ENCODE measurements at regions not wholly inside any gene's neighbourhood (a gene's known extent, or its start where the extent isn't known, plus 50 kb on each side); places are given as distances from the start of the nearest gene placed in this dataset.

- DNase-seq (no peak), ATAC-seq (no peak)
These were observed 95.1 kb upstream of the PLET1 start for GRCh38 chr11:112355726-112356125.

DNA sequence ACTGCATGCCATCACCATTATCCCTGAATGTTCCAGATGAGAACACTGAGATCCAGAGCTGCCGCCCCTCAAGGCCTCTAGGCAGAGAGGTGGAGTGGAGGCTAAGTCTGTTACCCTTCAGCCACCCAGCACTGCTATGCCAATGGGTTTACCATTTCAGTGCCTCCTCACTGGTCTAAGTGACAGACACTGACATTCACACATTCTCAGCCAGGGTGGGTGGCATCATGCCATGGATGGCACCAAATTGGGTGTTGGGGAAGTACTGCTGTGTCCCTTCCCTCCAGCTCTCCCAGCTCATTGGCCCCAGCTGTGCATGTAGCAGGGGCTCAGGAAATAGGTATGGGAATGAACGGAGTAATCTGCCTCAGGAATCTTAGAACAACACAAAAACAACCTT is 96.8 kb upstream of the PLET1 start:
- ATAC-seq = no peak
- no peak for DNase-seq

- ATAC-seq (no peak), DNase-seq (no peak)
These were observed 100.7 kb upstream of the PLET1 start for GRCh38 chr11:112361396-112361795.

GRCh38 chr11:112363527-112363926 is 102.9 kb upstream of the PLET1 start:
- ATAC-seq = no peak
- DNase-seq = no peak

GRCh38 chr11:112364962-112365481 is 104.4 kb upstream of the PLET1 start:
- DNase-seq (no peak), ATAC-seq (no peak)

- DNase-seq (no peak), ATAC-seq (no peak)
These were observed 105.4 kb upstream of the PLET1 start for GRCh38 chr11:112366012-112366411.

DNA sequence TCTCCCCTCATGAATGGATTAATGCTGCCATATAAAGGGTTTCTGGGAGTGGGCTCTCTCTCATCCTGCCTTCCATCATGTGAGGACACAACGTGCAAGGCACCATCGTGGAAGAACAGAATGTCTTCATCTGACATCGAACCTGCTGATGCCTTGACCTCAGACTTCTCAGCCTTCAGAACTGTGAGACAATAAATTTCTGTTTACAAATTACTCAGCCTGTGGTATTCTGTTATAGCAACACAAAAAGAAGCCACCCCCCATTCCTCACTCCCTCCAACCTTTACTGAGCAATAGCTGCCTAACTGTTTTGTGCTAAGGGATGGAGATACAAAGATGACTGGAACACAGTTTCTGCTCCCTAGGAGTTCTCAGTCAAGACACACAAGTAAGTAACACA is 106.1 kb upstream of the PLET1 start:
- DNase-seq (no peak), ATAC-seq (no peak)

DNA sequence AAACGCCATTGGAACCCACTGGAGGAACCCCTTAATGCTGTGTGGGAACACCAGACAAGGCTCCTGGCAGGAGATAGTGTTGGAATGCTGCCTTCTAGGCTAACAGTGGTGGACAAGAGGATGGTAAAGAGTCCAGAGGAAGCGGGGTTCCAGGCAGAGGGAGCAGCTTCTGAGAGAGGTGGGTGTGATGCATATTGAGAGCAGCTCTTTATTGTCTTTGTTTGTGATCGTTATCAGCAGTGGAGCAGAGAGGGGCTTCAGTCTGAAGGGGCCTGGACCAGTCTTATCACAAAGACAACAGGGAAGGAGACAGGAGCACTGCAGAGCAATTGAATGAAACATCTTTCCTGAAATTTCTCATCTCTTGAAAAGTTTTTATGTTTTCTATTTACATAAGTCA is 106.8 kb upstream of the PLET1 start:
- DNase-seq = no peak
- ATAC-seq = no peak

GRCh38 chr11:112367895-112368294 is 107.2 kb upstream of the PLET1 start:
- ATAC-seq = no peak
- no peak for DNase-seq

DNA sequence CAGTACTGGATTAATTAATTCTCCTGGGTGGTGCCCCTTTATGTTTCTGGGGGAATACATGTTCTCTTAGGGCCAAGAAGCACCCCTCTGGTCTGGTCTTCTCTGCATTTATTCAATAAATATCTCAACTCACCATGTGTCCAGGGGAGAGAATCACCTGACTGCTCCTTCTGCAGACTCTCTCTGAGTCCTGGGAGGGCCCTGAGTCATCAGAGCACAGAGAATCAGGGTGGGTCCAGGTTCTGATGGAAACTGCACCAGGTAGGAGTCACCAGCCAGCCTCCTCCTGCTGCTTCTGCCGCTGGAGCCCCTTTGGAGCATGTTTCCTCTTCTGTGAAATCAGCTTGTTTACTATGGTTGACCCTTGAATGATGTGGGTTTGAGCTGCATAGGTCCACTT is 107.7 kb upstream of the PLET1 start:
- no peak for ATAC-seq
- DNase-seq = no peak

DNA sequence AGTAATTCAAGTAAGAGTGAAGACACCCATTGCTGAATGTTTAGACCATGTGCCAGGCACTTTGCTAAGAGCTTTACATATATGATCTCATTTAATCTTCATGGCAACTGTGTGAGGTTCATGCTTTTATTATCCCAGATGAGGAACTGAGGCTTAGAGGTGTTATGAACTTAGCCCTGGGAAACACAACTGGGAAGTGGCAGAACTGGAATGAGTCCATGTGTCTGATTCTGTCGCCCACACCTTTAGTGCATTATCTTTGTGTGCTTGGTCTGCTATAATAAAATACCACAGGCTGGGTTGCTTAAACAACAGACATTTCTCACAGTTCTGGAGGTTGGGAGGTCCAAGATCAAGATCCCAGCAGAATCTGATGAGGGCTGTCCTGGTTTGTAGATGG is 108.7 kb upstream of the PLET1 start:
- ATAC-seq (no peak), DNase-seq (no peak)

DNA sequence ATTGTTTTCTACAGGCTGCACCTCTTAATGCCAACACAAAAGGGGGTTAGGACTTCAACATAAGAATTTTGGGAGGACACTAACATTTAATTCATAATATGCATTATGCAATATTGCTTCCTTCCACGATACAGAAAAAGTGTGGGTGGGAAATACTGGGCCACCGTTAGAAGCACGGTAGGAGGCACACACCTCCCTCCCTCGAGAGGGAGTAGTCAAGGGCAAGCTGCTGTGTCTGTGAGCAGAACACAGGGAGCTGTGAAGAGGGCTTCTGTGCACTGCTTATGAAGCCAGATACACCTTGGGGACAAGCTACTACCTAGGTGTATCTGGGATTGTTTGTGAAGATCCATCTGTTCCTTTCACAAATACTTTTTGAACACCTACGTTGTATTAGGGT is 109.3 kb upstream of the PLET1 start:
- no peak for ATAC-seq

GRCh38 chr11:112374486-112375140 is 114.0 kb upstream of the PLET1 start:
- DNase-seq = no peak
- no peak for ATAC-seq

More for the DNA sequence above, 109.3 kb upstream of the PLET1 start:
- no peak for DNase-seq

GRCh38 chr11:112377946-112378345 is 117.3 kb upstream of the PLET1 start:
- ATAC-seq (no peak), DNase-seq (no peak)

DNA sequence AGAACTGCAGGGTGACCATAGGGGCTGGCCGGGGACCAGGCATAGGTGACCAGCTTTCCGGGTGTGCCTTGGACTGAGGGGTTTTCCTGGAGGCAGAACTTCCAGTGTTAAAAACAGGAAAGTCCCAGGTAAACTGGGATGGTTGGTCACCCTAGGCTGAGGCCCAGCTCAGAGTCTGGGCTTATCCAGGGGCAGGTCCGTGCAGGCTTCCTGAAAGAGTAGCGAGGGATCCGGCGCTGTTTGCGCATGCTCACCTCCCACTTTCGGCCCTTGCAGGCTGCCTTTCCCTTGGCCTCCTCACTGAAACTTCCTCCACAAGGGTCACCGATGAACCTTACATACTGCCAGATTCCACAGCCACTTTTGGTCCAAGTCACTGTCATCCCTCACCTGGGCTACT is 119.8 kb upstream of the PLET1 start:
- no peak for ATAC-seq
- no peak for DNase-seq

DNA sequence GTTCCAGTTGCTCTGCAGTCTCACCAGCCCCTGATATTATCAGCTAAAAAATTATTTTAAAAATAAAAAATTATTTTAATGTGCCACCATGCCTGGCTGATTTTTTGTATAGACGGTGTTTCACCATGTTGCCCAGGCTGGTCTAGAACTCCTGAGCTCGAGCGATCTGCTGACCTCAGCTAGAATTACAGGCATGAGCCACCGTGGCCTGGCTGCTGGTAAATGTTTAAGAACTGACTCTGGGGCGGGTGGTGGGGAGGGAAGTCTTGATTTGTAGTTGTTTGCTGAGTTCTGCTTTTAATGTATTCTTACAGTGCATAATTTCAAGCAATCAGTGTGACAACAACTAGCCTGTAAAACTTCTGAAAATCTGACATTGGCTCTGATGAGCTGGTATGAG is 120.9 kb upstream of the PLET1 start:
- ATAC-seq = no peak

DNA sequence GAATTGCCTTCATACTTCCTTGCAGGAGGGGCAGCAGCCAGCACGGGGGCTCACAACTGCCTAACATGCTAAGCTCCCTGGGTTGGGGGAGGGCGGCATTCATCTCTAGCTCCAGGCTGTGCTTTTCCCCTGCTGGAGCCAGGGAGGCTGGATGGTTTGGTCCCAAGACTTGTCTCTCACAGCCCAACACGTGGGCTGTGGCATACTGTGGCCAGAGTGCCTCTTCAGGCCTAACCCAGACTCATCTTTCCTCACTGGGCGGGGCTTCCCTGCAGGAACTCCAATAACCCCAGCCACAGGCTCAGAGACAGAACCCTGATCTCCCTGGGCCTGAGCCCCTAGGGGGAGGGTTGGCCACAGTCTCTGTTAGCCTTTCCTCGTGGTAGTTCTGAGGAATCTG is 121.9 kb upstream of the PLET1 start:
- DNase-seq = no peak
- ATAC-seq = no peak

More for the DNA sequence above, 120.9 kb upstream of the PLET1 start:
- DNase-seq = no peak

DNA sequence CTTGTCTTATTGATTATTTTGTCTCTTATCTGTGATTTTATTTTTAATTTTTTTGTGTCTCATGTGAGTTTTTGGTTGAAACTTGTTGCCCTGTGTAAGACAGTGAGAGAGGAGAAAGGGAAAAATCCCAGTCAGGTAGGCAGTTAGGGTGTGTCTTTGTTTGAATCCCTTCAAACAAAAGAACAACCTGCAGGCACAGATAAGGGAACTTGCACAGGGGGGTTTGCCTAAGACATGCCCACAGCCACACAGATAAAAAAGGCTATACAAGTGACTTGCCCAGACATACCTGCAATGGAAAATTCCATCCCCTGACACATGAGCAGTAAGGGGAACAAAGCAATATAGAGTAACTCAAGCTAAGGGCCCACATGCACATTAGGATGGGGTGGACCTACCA is 127.8 kb upstream of the PLET1 start:
- DNase-seq = no peak
- ATAC-seq = no peak

GRCh38 chr11:112391086-112391485 is 130.4 kb upstream of the PLET1 start:
- ATAC-seq (no peak), DNase-seq (no peak)

GRCh38 chr11:112392904-112393303 is 132.2 kb upstream of the PLET1 start:
- ATAC-seq = no peak
- DNase-seq = no peak

DNA sequence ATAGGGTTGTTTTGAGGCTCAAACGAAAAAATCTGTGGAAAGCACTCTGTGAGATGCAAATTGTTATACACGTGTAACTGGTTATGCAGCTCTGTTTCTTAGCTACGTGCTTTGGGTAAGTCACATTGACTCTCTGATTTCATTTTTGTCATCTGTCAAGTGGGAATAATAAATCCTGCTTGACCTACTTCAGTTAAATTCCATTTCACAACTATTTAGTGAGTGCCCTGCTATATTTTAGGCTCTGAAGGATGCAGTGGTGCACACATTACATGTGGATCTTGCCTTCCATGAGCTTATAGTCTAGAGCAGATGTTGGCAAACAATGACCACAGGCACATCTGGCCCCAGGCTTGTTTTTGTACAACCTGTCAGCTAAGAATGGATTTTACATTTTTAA is 133.6 kb upstream of the PLET1 start:
- DNase-seq = no peak
- ATAC-seq = no peak

DNA sequence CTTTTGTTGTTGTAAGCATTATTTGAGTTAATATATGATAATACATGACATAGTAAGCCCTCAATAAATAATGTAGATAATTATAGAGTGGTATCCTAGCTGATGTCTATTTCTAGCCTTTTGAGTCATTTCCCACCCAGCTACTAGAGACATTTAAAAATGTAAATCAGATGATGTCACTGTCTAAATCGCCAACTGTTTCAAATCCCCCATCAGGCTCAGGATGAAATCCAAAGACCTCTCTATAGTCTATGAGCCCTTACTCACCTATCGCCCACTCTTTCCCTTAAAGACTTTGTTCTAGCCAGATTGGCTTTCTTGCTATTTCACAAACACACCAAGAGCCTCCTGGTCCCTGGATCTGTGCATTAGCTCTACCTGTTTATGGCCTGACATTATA is 135.4 kb upstream of the PLET1 start:
- ATAC-seq = peak; percentile 71

DNA sequence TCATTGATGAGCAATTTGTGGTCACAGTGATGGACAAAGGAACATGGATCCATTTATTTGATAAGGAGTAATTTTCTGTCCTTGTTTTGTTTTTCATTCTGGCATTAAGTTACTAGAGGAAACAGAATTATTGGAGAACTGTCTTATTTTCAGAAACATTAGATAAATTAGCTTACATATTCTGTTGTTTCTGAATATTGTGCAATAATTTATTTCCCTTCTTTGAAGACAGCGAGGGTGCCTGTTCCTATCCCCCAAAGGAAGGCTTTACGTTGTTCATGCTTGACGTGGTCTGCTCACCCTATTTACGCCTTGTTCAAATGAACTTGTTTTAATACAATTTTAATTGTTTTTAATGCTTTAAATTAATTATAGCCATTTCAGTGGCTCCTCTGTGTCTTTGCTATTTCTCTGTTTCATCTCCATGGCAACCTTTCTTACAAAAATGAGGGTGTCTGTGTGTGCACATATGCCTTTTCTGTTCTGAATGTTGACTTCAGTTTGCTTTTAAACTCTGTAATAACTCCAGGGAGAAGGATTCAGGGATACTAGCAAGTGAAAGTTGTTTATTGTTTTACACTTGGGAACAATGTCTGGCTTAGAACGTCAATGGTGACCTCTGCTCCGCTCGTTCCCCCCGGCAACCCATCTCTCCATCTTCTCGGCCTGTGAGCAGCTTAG is 138.3 kb upstream of the PLET1 start:
- ATAC-seq = no peak
- DNase-seq = no peak

More for the DNA sequence above, 135.4 kb upstream of the PLET1 start:
- DNase-seq = no peak

DNA sequence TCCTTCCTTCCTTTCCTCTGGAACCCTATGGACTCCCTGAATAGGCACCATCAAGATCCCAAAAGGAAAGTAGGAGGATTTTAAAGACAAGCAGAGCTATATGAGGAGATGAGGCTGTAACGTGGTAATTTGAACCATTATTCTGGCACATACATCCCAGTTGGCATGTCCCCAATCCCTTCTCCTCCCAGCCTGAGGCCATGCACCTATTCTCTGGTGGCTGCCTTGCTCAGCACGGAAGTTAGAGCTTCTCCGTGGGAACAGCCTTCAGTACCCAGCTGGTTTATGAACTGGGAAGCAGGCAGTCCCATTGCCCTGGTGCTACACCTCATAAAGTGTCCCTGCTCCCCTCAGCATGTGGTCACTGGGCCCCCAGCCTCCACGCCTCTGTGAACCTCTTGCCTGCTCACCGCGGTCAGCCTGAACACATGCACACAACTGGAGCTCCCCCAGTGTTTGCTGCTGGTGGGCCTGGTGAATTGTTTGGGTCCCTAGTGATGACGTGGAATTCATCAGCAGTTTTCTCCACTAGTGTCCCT is 139.9 kb upstream of the PLET1 start:
- no peak for ATAC-seq

More for the DNA sequence above, 139.9 kb upstream of the PLET1 start:
- no peak for DNase-seq
